ENCODE measurements at regions not wholly inside any gene's neighbourhood (a gene's known extent, or its start where the extent isn't known, plus 50 kb on each side); places are given as distances from the start of the nearest gene placed in this dataset.

DNA sequence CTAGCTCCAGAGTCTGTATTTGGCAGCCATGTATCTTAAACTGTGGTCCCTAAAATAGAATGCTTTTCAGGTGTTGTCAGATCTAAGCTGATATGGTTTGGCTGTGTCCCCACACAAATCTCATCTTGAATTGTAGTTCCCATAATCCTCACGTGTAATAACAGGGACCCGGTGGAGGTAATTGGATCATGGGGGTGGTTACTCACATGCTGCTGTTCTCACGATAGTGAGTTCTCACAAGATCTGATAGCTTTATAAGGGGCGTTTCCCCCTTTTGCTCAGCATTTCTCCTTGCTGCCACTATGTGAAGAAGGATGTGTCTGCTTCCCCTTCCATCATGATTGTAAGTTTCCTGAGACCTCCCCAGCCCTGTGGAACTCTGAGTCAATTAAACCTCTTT lies 199.9 kb upstream of the ISX start:
- no peaks in the 10 kb centered on the region for H3K9me2 ChIP-seq (replicated peaks; ENCODE audit: insufficient read depth, low read length)
- H4K20me1 ChIP-seq (ENCODE audit: low read depth, low read length), result no peaks in the 10 kb centered on the region
- H3K27ac ChIP-seq (ENCODE audit: low read depth, low read length), result no peak overlapping the region
- H3K79me2 ChIP-seq (ENCODE audit: insufficient read depth, low read length), result no peaks in the 10 kb centered on the region
- no peaks in the 10 kb centered on the region for H3K9me3 ChIP-seq (ENCODE audit: insufficient read depth, low read length)
- H3K4me3 ChIP-seq (ENCODE audit: insufficient read depth, low read length, poor library complexity, severe bottlenecking), result no peak overlapping the region
- H2AFZ ChIP-seq (ENCODE audit: low read depth, low read length, severe bottlenecking), result no peak overlapping the region
- no peaks in the 10 kb centered on the region for H3K36me3 ChIP-seq (ENCODE audit: low read length)
- H3K27me3 ChIP-seq (ENCODE audit: low read length), result no peaks in the 10 kb centered on the region
- H3K4me2 ChIP-seq (ENCODE audit: low read depth, low read length, poor library complexity, severe bottlenecking), result no peak overlapping the region
- TF ChIP-seq CTCF (IDR thresholded peaks at IDR 0.05; ENCODE audit: insufficient read depth, low read length, poor library complexity, severe bottlenecking), result no peak
- no peak for TF ChIP-seq EZH2phosphoT487 (conservative IDR thresholded peaks at IDR 0.05; ENCODE audit: low read length)
- no peak overlapping the region for H3K9ac ChIP-seq (ENCODE audit: low read length)
- H3F3A ChIP-seq (ENCODE audit: insufficient read depth), result no peaks in the 10 kb centered on the region

- TF ChIP-seq CTCF (IDR thresholded peaks at IDR 0.05; ENCODE audit: insufficient read depth, low read length, poor library complexity, severe bottlenecking) (no peak), EZH2phosphoT487 (conservative IDR thresholded peaks at IDR 0.05; ENCODE audit: low read length) (no peak)
- H3K9me3 ChIP-seq (ENCODE audit: insufficient read depth, low read length), result no peaks in the 10 kb centered on the region
- no peak overlapping the region for H3K4me3 ChIP-seq (ENCODE audit: insufficient read depth, low read length, poor library complexity, severe bottlenecking)
- no peak overlapping the region for H3K4me2 ChIP-seq (ENCODE audit: low read depth, low read length, poor library complexity, severe bottlenecking)
- H3K36me3 ChIP-seq (ENCODE audit: low read length), result no peaks in the 10 kb centered on the region
- no peaks in the 10 kb centered on the region for H3F3A ChIP-seq (ENCODE audit: insufficient read depth)
- H3K27me3 ChIP-seq (ENCODE audit: low read length), result no peaks in the 10 kb centered on the region
- H2AFZ ChIP-seq (ENCODE audit: low read depth, low read length, severe bottlenecking), result no peak overlapping the region
- no peak overlapping the region for H3K27ac ChIP-seq (ENCODE audit: low read depth, low read length)
- no peaks in the 10 kb centered on the region for H3K79me2 ChIP-seq (ENCODE audit: insufficient read depth, low read length)
- no peak overlapping the region for H3K9ac ChIP-seq (ENCODE audit: low read length)
- no peaks in the 10 kb centered on the region for H3K9me2 ChIP-seq (replicated peaks; ENCODE audit: insufficient read depth, low read length)
- H4K20me1 ChIP-seq (ENCODE audit: low read depth, low read length), result no peaks in the 10 kb centered on the region
These were observed 199.3 kb upstream of the ISX start for GRCh38 chr22:34866495-34867131.

GRCh38 chr22:34877506-34877905 lies 188.5 kb upstream of the ISX start:
- H3K27me3 ChIP-seq (ENCODE audit: low read length), result no peaks in the 10 kb centered on the region
- H3F3A ChIP-seq (ENCODE audit: insufficient read depth), result no peaks in the 10 kb centered on the region
- H3K4me3 ChIP-seq (ENCODE audit: insufficient read depth, low read length, poor library complexity, severe bottlenecking), result no peak overlapping the region
- no peak overlapping the region for H3K27ac ChIP-seq (ENCODE audit: low read depth, low read length)
- H3K9me2 ChIP-seq (replicated peaks; ENCODE audit: insufficient read depth, low read length), result no peaks in the 10 kb centered on the region
- H3K36me3 ChIP-seq (ENCODE audit: low read length), result no peaks in the 10 kb centered on the region
- H3K9ac ChIP-seq (ENCODE audit: low read length), result no peak overlapping the region
- H4K20me1 ChIP-seq (ENCODE audit: low read depth, low read length), result no peaks in the 10 kb centered on the region
- H3K9me3 ChIP-seq (ENCODE audit: insufficient read depth, low read length), result no peaks in the 10 kb centered on the region
- H3K79me2 ChIP-seq (ENCODE audit: insufficient read depth, low read length), result no peaks in the 10 kb centered on the region
- no peak overlapping the region for H3K4me2 ChIP-seq (ENCODE audit: low read depth, low read length, poor library complexity, severe bottlenecking)
- H2AFZ ChIP-seq (ENCODE audit: low read depth, low read length, severe bottlenecking), result no peak overlapping the region
- TF ChIP-seq EZH2phosphoT487 (conservative IDR thresholded peaks at IDR 0.05; ENCODE audit: low read length) (no peak), CTCF (IDR thresholded peaks at IDR 0.05; ENCODE audit: insufficient read depth, low read length, poor library complexity, severe bottlenecking) (no peak)

Measured in SU-DHL-6 (cell line).